ENCODE measurements at regions not wholly inside any gene's neighbourhood (a gene's known extent, or its start where the extent isn't known, plus 50 kb on each side); places are given as distances from the start of the nearest gene placed in this dataset.

DNA sequence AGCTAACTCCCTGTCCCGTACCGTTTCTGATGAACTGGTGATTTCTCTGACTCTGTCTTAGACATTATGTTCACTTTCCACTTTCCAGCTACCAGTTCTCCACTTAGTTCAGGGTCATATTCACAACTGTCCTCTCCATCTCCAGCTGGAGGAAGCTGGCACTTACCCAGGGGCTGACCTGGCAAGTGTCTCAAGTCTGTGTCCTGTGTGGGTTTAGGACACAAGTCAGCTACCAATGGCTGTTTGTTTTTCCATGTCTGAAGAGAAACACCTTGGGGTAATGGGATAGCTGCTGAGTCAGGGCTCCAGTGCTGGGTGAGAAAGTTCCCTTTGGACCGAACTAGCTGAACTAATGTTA, 134.4 kb downstream of the CSNK2A3 start:
- Histone ChIP-seq H2BK5ac (ENCODE audit: low read depth, low read length) (no peak overlapping the region), H3K4me1 (replicated peaks in 1 of 4; ENCODE audit: control insufficient read depth in 3 of 4, insufficient read depth in 4 of 4, low read length in 3 of 4) (no peaks in the 10 kb centered on the region), H2AFZ (ENCODE audit: low read length) (no peak overlapping the region), H3K36me3 (ENCODE audit: control insufficient read depth in 2 of 4, insufficient read depth in 4 of 4, low read length in 3 of 4) (no peaks in the 10 kb centered on the region), H2BK15ac (ENCODE audit: low read length) (no peak overlapping the region), H4K5ac (ENCODE audit: insufficient read length, low read depth, low read length) (no peak overlapping the region), H3K4me2 (ENCODE audit: insufficient read depth in 1 of 2, low read depth in 2 of 2, low read length in 2 of 2) (no peak overlapping the region), H4K20me1 (replicated peaks in 1 of 2; ENCODE audit: control insufficient read depth in 1 of 2, insufficient read depth in 2 of 2, low read length in 2 of 2) (no peaks in the 10 kb centered on the region), H2BK20ac (ENCODE audit: low read length) (no peak overlapping the region), H2AK5ac (ENCODE audit: low read depth, low read length) (no peak overlapping the region), H4K8ac (ENCODE audit: extremely low read depth, insufficient read depth, low read length) (no peak overlapping the region), H3K9me3 (ENCODE audit: insufficient read depth in 2 of 2, low read depth in 1 of 2, low read length in 1 of 2) (no peaks in the 10 kb centered on the region), H3K9ac (replicated peaks in 1 of 4; ENCODE audit: extremely low read depth in 1 of 4, low read depth in 3 of 4, low read length in 3 of 4) (no peak overlapping the region), H3K4ac (replicated peaks; ENCODE audit: insufficient read length, low read depth, low read length) (no peak overlapping the region), H3K23me2 (ENCODE audit: low read depth, low read length) (no peaks in the 10 kb centered on the region; the same call in 1 of the 2 replicates), H3K27ac (ENCODE audit: low read depth, low read length) (no peak overlapping the region), H3K79me1 (ENCODE audit: low read depth, low read length) (no peaks in the 10 kb centered on the region), H4K91ac (replicated peaks; ENCODE audit: insufficient read length, low read length) (no peak overlapping the region), H3K56ac (replicated peaks; ENCODE audit: insufficient read length, low read depth, low read length) (no peak overlapping the region), H2BK12ac (ENCODE audit: low read depth, low read length) (no peak overlapping the region), H3K27me3 (replicated peaks in 1 of 4; ENCODE audit: control insufficient read depth in 3 of 4, extremely low read depth in 1 of 4, insufficient read depth in 3 of 4, low read length in 3 of 4) (no peaks in the 10 kb centered on the region; a peak in 1 of 7 replicates), H3K4me3 (ENCODE audit: extremely low read depth in 1 of 4, insufficient read depth in 2 of 4, low read depth in 3 of 4, low read length in 4 of 4) (no peak overlapping the region), H2BK120ac (replicated peaks; ENCODE audit: low read depth, low read length) (no peak overlapping the region), H3K18ac (ENCODE audit: extremely low read depth, low read length) (no peak overlapping the region), H3K14ac (ENCODE audit: insufficient read length) (no peak overlapping the region), H3K79me2 (ENCODE audit: control insufficient read depth in 1 of 2, insufficient read depth in 2 of 2, low read length in 2 of 2) (no peaks in the 10 kb centered on the region), H3K23ac (ENCODE audit: insufficient read length) (no peak overlapping the region)
- FAIRE-seq (no peak), DNase-seq (ENCODE audit: low read depth in 1 of 2, low spot score in 2 of 2) (no peak)
- WGBS, 2 experiments (ENCODE audit: extremely low coverage in 1 of 2, insufficient coverage in 1 of 2, insufficient read length in 1 of 2, insufficient replicate concordance in 2 of 2, low coverage in 1 of 2, low lambda C conversion rate in 2 of 2, missing lambda C conversion rate in 1 of 2): 88% methylated on average over 3 of the region's 3 CpGs; no CpG with 5 or more reads in 1 of the 2 experiments
- CTCF ChIA-PET (ENCODE audit: partially characterized antibody): interaction anchor here (0.7 to 6.6 kb wide), 9 partner anchors 13 to 185 kb away, joined by 3 to 82 read pairs (median 5); no protein-coding TSS in a partner anchor
- POLR2A ChIA-PET (ENCODE audit: partially characterized antibody): no interaction called here
- TF ChIP-seq TCF12 (IDR thresholded peaks at IDR 0.05; ENCODE audit: low read depth, low read length): no peak
- no peak for TF ChIP-seq EGR1 (IDR thresholded peaks at IDR 0.05; ENCODE audit: borderline replicate concordance, low read depth, low read length)
- no peak for TF ChIP-seq BRCA1 (IDR thresholded peaks at IDR 0.05; ENCODE audit: low read depth, low read length)
- no peak for TF ChIP-seq KDM5A (IDR thresholded peaks at IDR 0.05; ENCODE audit: low read length)
- no peak for TF ChIP-seq CTBP2 (IDR thresholded peaks at IDR 0.05; ENCODE audit: borderline replicate concordance, insufficient read depth, insufficient read length, low read length)
- TF ChIP-seq RBBP5 (IDR thresholded peaks at IDR 0.05; ENCODE audit: borderline replicate concordance, low read depth, low read length): no peak
- no peak for TF ChIP-seq SIN3A (conservative IDR thresholded peaks at IDR 0.05 in 1 of 2, IDR thresholded peaks at IDR 0.05 in 1 of 2; ENCODE audit: low read depth in 1 of 2, low read length in 2 of 2)
- TF ChIP-seq SP1 (IDR thresholded peaks at IDR 0.05; ENCODE audit: low read depth, low read length): no peak
- TF ChIP-seq, protein P1, sequence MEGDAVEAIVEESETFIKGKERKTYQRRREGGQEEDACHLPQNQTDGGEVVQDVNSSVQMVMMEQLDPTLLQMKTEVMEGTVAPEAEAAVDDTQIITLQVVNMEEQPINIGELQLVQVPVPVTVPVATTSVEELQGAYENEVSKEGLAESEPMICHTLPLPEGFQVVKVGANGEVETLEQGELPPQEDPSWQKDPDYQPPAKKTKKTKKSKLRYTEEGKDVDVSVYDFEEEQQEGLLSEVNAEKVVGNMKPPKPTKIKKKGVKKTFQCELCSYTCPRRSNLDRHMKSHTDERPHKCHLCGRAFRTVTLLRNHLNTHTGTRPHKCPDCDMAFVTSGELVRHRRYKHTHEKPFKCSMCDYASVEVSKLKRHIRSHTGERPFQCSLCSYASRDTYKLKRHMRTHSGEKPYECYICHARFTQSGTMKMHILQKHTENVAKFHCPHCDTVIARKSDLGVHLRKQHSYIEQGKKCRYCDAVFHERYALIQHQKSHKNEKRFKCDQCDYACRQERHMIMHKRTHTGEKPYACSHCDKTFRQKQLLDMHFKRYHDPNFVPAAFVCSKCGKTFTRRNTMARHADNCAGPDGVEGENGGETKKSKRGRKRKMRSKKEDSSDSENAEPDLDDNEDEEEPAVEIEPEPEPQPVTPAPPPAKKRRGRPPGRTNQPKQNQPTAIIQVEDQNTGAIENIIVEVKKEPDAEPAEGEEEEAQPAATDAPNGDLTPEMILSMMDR (IDR thresholded peaks at IDR 0.05; ENCODE audit: control extremely low read depth in 1 of 3, insufficient read depth in 1 of 3, low read depth in 1 of 3, low read length in 3 of 3): no peak
- no peak for TF ChIP-seq GTF2F1 (IDR thresholded peaks at IDR 0.05; ENCODE audit: borderline replicate concordance, low read depth, low read length)
- TF ChIP-seq TBP (IDR thresholded peaks at IDR 0.05; ENCODE audit: low read depth, low read length): no peak
- no peak for TF ChIP-seq RAD21 (IDR thresholded peaks at IDR 0.05 in 1 of 2, conservative IDR thresholded peaks at IDR 0.05 in 1 of 2; ENCODE audit: low read depth in 2 of 2, low read length in 2 of 2)

Measured in H1 (cell line).